Stomach (tissue), 4 donors: ENCODE measurements at regions not wholly inside any gene's neighbourhood (a gene's known extent, or its start where the extent isn't known, plus 50 kb on each side); places are given as distances from the start of the nearest gene placed in this dataset.

Experiments
- POLR2A ChIP-seq, 4 donors: fragments of 450-650 bp; IDR thresholded peaks; one replicate each; pipeline ENCODE4 v1.6.1; 2016; ENCODE audit warnings: antibody characterized with exemption in 4 of 4, control low read depth in 2 of 4, mild to moderate bottlenecking in 1 of 4, moderate library complexity in 1 of 4
- TF ChIP-seq, protein P1 (sequence below), 7 experiments: fragments of 450-650 bp in 4 of 7; fragments of 200-600 bp in 3 of 7; sonication (generic) in 3 of 7; IDR thresholded peaks; one replicate each; pipeline ENCODE4 v1.5.1; 2016 to 2019; ENCODE audit warnings: antibody characterized with exemption in 7 of 7, control low read depth in 2 of 7, mild to moderate bottlenecking in 1 of 7

DNA sequence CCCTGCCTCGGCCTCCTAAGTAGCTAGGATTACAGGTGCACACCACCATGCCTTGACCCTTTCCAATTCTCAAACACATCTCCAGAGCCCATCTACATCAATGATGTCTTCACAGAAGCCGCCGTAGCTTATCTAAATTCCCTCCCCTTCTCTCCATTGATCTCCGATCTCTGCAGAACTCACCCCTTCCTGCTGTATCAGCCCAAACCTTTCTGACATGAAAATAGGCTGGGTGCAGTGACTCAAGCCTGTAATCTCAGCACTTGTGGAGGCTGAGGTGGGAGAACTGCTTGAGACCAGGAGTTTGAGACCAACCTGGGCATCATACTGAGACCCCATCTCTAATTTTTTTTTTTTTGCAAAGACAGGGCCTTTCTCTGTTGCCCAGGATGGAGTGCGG is 406.6 kb upstream of the AMELY start:
- no peak for TF ChIP-seq POLR2A (IDR thresholded peaks at IDR 0.05)
- TF ChIP-seq, protein P1, sequence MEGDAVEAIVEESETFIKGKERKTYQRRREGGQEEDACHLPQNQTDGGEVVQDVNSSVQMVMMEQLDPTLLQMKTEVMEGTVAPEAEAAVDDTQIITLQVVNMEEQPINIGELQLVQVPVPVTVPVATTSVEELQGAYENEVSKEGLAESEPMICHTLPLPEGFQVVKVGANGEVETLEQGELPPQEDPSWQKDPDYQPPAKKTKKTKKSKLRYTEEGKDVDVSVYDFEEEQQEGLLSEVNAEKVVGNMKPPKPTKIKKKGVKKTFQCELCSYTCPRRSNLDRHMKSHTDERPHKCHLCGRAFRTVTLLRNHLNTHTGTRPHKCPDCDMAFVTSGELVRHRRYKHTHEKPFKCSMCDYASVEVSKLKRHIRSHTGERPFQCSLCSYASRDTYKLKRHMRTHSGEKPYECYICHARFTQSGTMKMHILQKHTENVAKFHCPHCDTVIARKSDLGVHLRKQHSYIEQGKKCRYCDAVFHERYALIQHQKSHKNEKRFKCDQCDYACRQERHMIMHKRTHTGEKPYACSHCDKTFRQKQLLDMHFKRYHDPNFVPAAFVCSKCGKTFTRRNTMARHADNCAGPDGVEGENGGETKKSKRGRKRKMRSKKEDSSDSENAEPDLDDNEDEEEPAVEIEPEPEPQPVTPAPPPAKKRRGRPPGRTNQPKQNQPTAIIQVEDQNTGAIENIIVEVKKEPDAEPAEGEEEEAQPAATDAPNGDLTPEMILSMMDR (IDR thresholded peaks at IDR 0.05), result no peak
